Head of caudate nucleus (tissue), 42 donors: ENCODE measurements at regions not wholly inside any gene's neighbourhood (a gene's known extent, or its start where the extent isn't known, plus 50 kb on each side); places are given as distances from the start of the nearest gene placed in this dataset.
A peak's percentile ranks its signal among the peaks of the same experiment; 100 is the strongest.

ENCODE experiments used
- DNase-seq, 42 donors: peaks; one replicate each; pipeline versions ENCODE4 v3.0.0 to v3.0.0-alpha.2; 2020 to 2021; ENCODE audit warnings: mixed read lengths in 7 of 42
- intact Hi-C: fragments of 100-400 bp; cut with DNase I; formaldehyde crosslinking; loops from one replicate; pipeline ENCODE4 v1.15.0; 2022

- intact Hi-C loops, result no loop called here
- DNase-seq, result no peak
These were observed 64.9 kb downstream of the MCFD2 start for GRCh38 chr2:46850742-46851141.

- no peak for DNase-seq
- intact Hi-C loops, result no loop called here
These were observed 65.7 kb downstream of the MCFD2 start for GRCh38 chr2:46849721-46850556.

GRCh38 chr2:46849046-46849715, 66.4 kb downstream of the MCFD2 start:
- DNase-seq, result no peak
- intact Hi-C loops, result no loop called here

- DNase-seq, result no peak
- intact Hi-C loops, result no loop called here
These were observed 67.2 kb downstream of the MCFD2 start for GRCh38 chr2:46848447-46848846.

GRCh38 chr2:46847726-46848412, 67.7 kb downstream of the MCFD2 start:
- DNase-seq, result no peak
- intact Hi-C loops, result no loop called here

- intact Hi-C loops, result no loop called here
- peak in 27 of 42 donors; percentile 7 to 67 (median 33) for DNase-seq
These were observed 68.4 kb downstream of the MCFD2 start for GRCh38 chr2:46847185-46847710.

GRCh38 chr2:46846536-46846935, 69.1 kb downstream of the MCFD2 start:
- intact Hi-C loops, result no loop called here
- DNase-seq, result no peak

GRCh38 chr2:46845542-46846486, 69.8 kb downstream of the MCFD2 start:
- intact Hi-C loops, result no loop called here
- DNase-seq, result no peak

GRCh38 chr2:46844443-46844842, 71.2 kb downstream of the MCFD2 start:
- intact Hi-C loops, result no loop called here
- DNase-seq, result no peak

GRCh38 chr2:46844034-46844433, 71.6 kb downstream of the MCFD2 start:
- intact Hi-C loops, result no loop called here
- no peak for DNase-seq

- intact Hi-C loops, result no loop called here
- DNase-seq, result peak in 2 of 42 donors; percentile 6 to 12
These were observed 72.3 kb downstream of the MCFD2 start for GRCh38 chr2:46843316-46843715.

- intact Hi-C loops, result no loop called here
- peak in 2 of 42 donors; percentile 3 to 15 for DNase-seq
These were observed 72.7 kb downstream of the MCFD2 start for GRCh38 chr2:46842876-46843275.

- DNase-seq, result peak in 1 of 42 donors; percentile 9
- intact Hi-C loops, result no loop called here
These were observed 74.0 kb downstream of the MCFD2 start for GRCh38 chr2:46841621-46842020.

GRCh38 chr2:46839045-46839444, 76.6 kb downstream of the MCFD2 start:
- intact Hi-C loops, result no loop called here
- no peak for DNase-seq

- intact Hi-C loops, result no loop called here
- DNase-seq, result peak in 1 of 42 donors; percentile 14
These were observed 77.9 kb downstream of the MCFD2 start for GRCh38 chr2:46837704-46838103.

GRCh38 chr2:46837112-46837454, 78.5 kb downstream of the MCFD2 start:
- intact Hi-C loops, result no loop called here
- DNase-seq, result peak in 1 of 42 donors; percentile 10

- peak in 31 of 42 donors; percentile 22 to 75 (median 49) for DNase-seq
- intact Hi-C loops, result no loop called here
These were observed 79.1 kb downstream of the MCFD2 start for GRCh38 chr2:46836295-46837111.

- DNase-seq, result peak in 1 of 42 donors; percentile 22
- intact Hi-C loops, result no loop called here
These were observed 80.1 kb downstream of the MCFD2 start for GRCh38 chr2:46835520-46835919.
